GM19035 (cell line): ENCODE measurements at regions not wholly inside any gene's neighbourhood (a gene's known extent, or its start where the extent isn't known, plus 50 kb on each side); places are given as distances from the start of the nearest gene placed in this dataset.

Source experiments
- ATAC-seq: cut with Tn5 transposase; IDR thresholded peaks from one replicate; pipeline ENCODE4 v1.9.1; 2021; ENCODE audit not compliant: unreplicated experiment

- ATAC-seq, result no peak
These were observed 602.8 kb downstream of the CDH26 start for GRCh38 chr20:60561052-60561451.

- no peak for ATAC-seq
These were observed 606.9 kb downstream of the CDH26 start for GRCh38 chr20:60565083-60565482.

GRCh38 chr20:60565551-60565950 is 607.3 kb downstream of the CDH26 start:
- ATAC-seq, result no peak

GRCh38 chr20:60569116-60569515 is 610.9 kb downstream of the CDH26 start:
- ATAC-seq, result no peak

GRCh38 chr20:60570481-60571277 is 612.5 kb downstream of the CDH26 start:
- ATAC-seq, result no peak

- no peak for ATAC-seq
These were observed 614.9 kb downstream of the CDH26 start for GRCh38 chr20:60573003-60573680.

- no peak for ATAC-seq
These were observed 618.0 kb downstream of the CDH26 start for GRCh38 chr20:60576236-60576635.

- ATAC-seq, result no peak
These were observed 621.8 kb downstream of the CDH26 start for GRCh38 chr20:60579941-60580515.

GRCh38 chr20:60581606-60582115 is 623.4 kb downstream of the CDH26 start:
- no peak for ATAC-seq

GRCh38 chr20:60583741-60584140 is 625.5 kb downstream of the CDH26 start:
- ATAC-seq, result no peak

GRCh38 chr20:60584221-60584620 is 626.0 kb downstream of the CDH26 start:
- no peak for ATAC-seq

GRCh38 chr20:60585651-60586050 is 627.4 kb downstream of the CDH26 start:
- no peak for ATAC-seq

- no peak for ATAC-seq
These were observed 628.2 kb downstream of the CDH26 start for GRCh38 chr20:60586269-60587050.

GRCh38 chr20:60587986-60588385 is 629.8 kb downstream of the CDH26 start:
- ATAC-seq, result no peak

- ATAC-seq, result no peak
These were observed 631.4 kb downstream of the CDH26 start for GRCh38 chr20:60589623-60590022.

- ATAC-seq, result no peak
These were observed 633.1 kb downstream of the CDH26 start for GRCh38 chr20:60591172-60591799.

- no peak for ATAC-seq
These were observed 640.3 kb downstream of the CDH26 start for GRCh38 chr20:60598528-60598927.

- no peak for ATAC-seq
These were observed 641.2 kb downstream of the CDH26 start for GRCh38 chr20:60599381-60599780.

GRCh38 chr20:60600036-60600435 is 641.8 kb downstream of the CDH26 start:
- ATAC-seq, result no peak

GRCh38 chr20:60624066-60624465 is 628.0 kb upstream of the CDH4 start:
- ATAC-seq, result no peak
